GM12878 (cell line): ENCODE measurements at regions not wholly inside any gene's neighbourhood (a gene's known extent, or its start where the extent isn't known, plus 50 kb on each side); places are given as distances from the start of the nearest gene placed in this dataset.

Experiments used
- CREM ChIP-seq: IDR thresholded peaks from 2 replicates; pipeline ENCODE4 v1.6.1; 2014; ENCODE audit warnings: antibody characterized with exemption, low read depth
- HDAC6 ChIP-seq: fragments of 200-600 bp; sonication (generic); IDR thresholded peaks from one replicate; pipeline ENCODE4 v1.8.0; 2017; ENCODE audit warnings: antibody characterized with exemption; ENCODE audit not compliant: unreplicated experiment
- MXI1 ChIP-seq: fragments of 150-350 bp; IDR thresholded peaks from 2 replicates; pipeline ENCODE4 v1.6.1; 2011; ENCODE audit warnings: low read depth, mild to moderate bottlenecking, inconsistent platforms, low read length, improper control_type of control experiment
- NR2C1 ChIP-seq: fragments of 450-650 bp; IDR thresholded peaks from 2 replicates; pipeline ENCODE4 v1.6.1; 2017; ENCODE audit warnings: antibody characterized with exemption, mild to moderate bottlenecking, moderate library complexity
- PAX8 ChIP-seq: fragments of 450-650 bp; IDR thresholded peaks from 2 replicates; pipeline ENCODE4 v1.6.1; 2017; ENCODE audit warnings: mild to moderate bottlenecking, moderate library complexity
- POLR2A ChIP-seq: IDR thresholded peaks from 2 replicates; pipeline ENCODE4 v1.6.1; 2011; ENCODE audit warnings: low read depth, mild to moderate bottlenecking, low read length
- POLR2AphosphoS5 ChIP-seq: IDR thresholded peaks from 2 replicates; pipeline ENCODE4 v1.6.1; 2011; ENCODE audit warnings: mild to moderate bottlenecking, low read length, inconsistent platforms
- SUZ12 ChIP-seq: fragments of 200-600 bp; sonication (generic); IDR thresholded peaks from one replicate; pipeline ENCODE4 v1.6.1; 2018; ENCODE audit warnings: antibody characterized with exemption, mild to moderate bottlenecking; ENCODE audit not compliant: unreplicated experiment
- YBX1 ChIP-seq: fragments of 450-650 bp; IDR thresholded peaks from 2 replicates; pipeline ENCODE4 v1.6.1; 2016; ENCODE audit warnings: antibody characterized with exemption
- YY1 ChIP-seq: IDR thresholded peaks from 2 replicates; pipeline ENCODE4 v1.6.1; 2011; ENCODE audit warnings: low read depth, mild to moderate bottlenecking, low read length
- TF ChIP-seq, protein P1 (sequence below), 3 experiments: IDR thresholded peaks in 2 of 3; conservative IDR thresholded peaks in 1 of 3; 2 replicates each; pipeline ENCODE4 v1.5.1; 2011; ENCODE audit warnings: low read depth in 3 of 3, low read length in 3 of 3, mild to moderate bottlenecking in 3 of 3, control low read depth in 2 of 3, moderate library complexity in 2 of 3, inconsistent platforms in 1 of 3, mixed read lengths in 1 of 3; ENCODE audit not compliant: control insufficient read depth in 2 of 3, insufficient read depth in 1 of 3; ENCODE audit errors: extremely low read depth in 1 of 3
- TF ChIP-seq, protein P2 (sequence below): fragments of 450-650 bp; IDR thresholded peaks from 2 replicates; pipeline ENCODE4 v1.6.1; 2016; ENCODE audit warnings: mild to moderate bottlenecking, moderate library complexity, borderline replicate concordance
- TF ChIP-seq, protein P3 (sequence below): IDR thresholded peaks from 2 replicates; pipeline ENCODE4 v1.6.1; 2012; ENCODE audit warnings: low read depth, low read length, improper control_type of control experiment

DNA sequence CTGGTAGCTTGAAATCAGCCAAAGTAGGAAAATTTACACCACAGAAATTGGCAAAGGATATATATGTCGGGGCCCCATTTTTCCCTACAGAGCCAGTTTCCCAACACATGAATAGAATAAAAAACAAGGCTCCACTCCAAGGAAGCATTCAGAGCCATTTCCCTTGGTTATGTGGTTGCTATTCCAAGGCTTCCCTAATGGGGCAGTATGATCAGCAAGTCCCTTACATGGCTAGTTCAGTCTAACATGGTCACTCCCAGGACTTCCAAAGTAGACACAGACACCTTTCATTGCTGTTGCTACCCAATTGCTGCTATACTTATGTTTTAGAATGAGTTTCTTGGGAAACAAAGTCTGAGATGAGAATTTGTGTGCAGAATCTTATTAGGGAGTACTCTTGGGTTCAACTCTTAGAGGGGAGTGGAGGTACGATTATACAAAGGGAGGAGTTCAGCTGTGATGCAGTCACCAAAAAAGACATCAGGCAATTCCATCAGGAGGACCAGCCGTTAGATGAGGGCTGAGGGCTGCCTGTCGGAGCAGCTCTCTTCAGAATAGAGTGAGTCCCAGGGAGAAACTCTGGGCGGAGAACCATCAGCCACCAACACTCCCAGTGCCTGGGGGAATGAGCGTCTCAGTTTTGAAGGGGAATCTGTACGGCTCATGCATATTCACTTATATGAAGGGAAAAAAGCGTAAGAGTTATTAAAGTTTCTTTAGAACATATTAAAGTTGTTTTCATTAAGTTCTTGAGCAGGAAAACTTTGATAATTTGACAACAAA is 92.9 kb downstream of the C21orf91 start:
- TF ChIP-seq, protein P1, sequence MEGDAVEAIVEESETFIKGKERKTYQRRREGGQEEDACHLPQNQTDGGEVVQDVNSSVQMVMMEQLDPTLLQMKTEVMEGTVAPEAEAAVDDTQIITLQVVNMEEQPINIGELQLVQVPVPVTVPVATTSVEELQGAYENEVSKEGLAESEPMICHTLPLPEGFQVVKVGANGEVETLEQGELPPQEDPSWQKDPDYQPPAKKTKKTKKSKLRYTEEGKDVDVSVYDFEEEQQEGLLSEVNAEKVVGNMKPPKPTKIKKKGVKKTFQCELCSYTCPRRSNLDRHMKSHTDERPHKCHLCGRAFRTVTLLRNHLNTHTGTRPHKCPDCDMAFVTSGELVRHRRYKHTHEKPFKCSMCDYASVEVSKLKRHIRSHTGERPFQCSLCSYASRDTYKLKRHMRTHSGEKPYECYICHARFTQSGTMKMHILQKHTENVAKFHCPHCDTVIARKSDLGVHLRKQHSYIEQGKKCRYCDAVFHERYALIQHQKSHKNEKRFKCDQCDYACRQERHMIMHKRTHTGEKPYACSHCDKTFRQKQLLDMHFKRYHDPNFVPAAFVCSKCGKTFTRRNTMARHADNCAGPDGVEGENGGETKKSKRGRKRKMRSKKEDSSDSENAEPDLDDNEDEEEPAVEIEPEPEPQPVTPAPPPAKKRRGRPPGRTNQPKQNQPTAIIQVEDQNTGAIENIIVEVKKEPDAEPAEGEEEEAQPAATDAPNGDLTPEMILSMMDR (IDR thresholded peaks at IDR 0.05 in 2 of 3, conservative IDR thresholded peaks at IDR 0.05 in 1 of 3; ENCODE audit: control insufficient read depth in 2 of 3, extremely low read depth in 1 of 3, insufficient read depth in 1 of 3, low read depth in 3 of 3, low read length in 3 of 3) = peak in 1 of 3 experiments; percentile 13; a peak in 2 of 6 replicates
- TF ChIP-seq NR2C1 (no peak), MXI1 (no peak), POLR2AphosphoS5 (no peak), YBX1 (no peak), PAX8 (no peak), POLR2A (no peak), CREM (no peak), YY1 (no peak), SUZ12 (no peak), HDAC6 (no peak)
- TF ChIP-seq, protein P2, sequence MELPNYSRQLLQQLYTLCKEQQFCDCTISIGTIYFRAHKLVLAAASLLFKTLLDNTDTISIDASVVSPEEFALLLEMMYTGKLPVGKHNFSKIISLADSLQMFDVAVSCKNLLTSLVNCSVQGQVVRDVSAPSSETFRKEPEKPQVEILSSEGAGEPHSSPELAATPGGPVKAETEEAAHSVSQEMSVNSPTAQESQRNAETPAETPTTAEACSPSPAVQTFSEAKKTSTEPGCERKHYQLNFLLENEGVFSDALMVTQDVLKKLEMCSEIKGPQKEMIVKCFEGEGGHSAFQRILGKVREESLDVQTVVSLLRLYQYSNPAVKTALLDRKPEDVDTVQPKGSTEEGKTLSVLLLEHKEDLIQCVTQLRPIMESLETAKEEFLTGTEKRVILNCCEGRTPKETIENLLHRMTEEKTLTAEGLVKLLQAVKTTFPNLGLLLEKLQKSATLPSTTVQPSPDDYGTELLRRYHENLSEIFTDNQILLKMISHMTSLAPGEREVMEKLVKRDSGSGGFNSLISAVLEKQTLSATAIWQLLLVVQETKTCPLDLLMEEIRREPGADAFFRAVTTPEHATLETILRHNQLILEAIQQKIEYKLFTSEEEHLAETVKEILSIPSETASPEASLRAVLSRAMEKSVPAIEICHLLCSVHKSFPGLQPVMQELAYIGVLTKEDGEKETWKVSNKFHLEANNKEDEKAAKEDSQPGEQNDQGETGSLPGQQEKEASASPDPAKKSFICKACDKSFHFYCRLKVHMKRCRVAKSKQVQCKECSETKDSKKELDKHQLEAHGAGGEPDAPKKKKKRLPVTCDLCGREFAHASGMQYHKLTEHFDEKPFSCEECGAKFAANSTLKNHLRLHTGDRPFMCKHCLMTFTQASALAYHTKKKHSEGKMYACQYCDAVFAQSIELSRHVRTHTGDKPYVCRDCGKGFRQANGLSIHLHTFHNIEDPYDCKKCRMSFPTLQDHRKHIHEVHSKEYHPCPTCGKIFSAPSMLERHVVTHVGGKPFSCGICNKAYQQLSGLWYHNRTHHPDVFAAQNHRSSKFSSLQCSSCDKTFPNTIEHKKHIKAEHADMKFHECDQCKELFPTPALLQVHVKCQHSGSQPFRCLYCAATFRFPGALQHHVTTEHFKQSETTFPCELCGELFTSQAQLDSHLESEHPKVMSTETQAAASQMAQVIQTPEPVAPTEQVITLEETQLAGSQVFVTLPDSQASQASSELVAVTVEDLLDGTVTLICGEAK = no peak
- TF ChIP-seq, protein P3, sequence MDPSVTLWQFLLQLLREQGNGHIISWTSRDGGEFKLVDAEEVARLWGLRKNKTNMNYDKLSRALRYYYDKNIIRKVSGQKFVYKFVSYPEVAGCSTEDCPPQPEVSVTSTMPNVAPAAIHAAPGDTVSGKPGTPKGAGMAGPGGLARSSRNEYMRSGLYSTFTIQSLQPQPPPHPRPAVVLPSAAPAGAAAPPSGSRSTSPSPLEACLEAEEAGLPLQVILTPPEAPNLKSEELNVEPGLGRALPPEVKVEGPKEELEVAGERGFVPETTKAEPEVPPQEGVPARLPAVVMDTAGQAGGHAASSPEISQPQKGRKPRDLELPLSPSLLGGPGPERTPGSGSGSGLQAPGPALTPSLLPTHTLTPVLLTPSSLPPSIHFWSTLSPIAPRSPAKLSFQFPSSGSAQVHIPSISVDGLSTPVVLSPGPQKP = no peak
